ENCODE measurements at regions not wholly inside any gene's neighbourhood (a gene's known extent, or its start where the extent isn't known, plus 50 kb on each side); places are given as distances from the start of the nearest gene placed in this dataset.

GRCh38 chr3:190239325-190239724 lies 82.9 kb downstream of the CLDN1 start:
- Histone ChIP-seq H3K4me3 (ENCODE audit: low read depth, low read length, poor library complexity, severe bottlenecking) (no peak overlapping the region), H3K79me2 (ENCODE audit: insufficient read depth, low read length) (no peaks in the 10 kb centered on the region)
- TF ChIP-seq EZH2 (IDR thresholded peaks at IDR 0.05; ENCODE audit: borderline replicate concordance, low read length) (no peak), CTCF (IDR thresholded peaks at IDR 0.05; ENCODE audit: low read length) (no peak)

DNA sequence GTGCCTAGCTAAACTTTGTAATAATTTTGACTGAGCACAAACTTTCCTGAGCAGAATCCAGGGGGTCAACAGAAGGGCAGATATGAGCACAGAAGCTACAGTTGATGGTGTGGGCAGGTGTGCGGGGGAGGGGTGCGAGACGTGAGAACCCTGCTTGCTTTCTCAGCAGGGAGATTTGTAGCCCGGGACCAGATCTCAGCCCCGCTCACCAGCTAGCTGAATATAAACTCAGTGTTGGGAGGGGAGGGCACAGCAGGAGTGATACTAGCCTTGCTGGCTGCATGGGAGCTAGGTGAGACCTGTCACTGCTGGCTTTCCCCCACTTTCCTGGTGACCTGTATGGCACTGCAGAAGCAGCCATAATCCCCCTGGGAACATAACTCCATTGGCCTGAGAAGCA lies 83.4 kb downstream of the CLDN1 start:
- H3K36me3 ChIP-seq (ENCODE audit: insufficient read depth, low read length) = no peaks in the 10 kb centered on the region
- no peaks in the 10 kb centered on the region for H3K27me3 ChIP-seq (ENCODE audit: insufficient read depth, low read length)
- no peak overlapping the region for H3K4me2 ChIP-seq (ENCODE audit: low read length)
- no peak for TF ChIP-seq CTCF (IDR thresholded peaks at IDR 0.05; ENCODE audit: low read length)
- TF ChIP-seq EZH2 (IDR thresholded peaks at IDR 0.05; ENCODE audit: borderline replicate concordance, low read length) = no peak
- no peaks in the 10 kb centered on the region for H3K79me2 ChIP-seq (ENCODE audit: insufficient read depth, low read length)
- H3K9me3 ChIP-seq (ENCODE audit: low read length) = no peaks in the 10 kb centered on the region
- no peak overlapping the region for H3K4me3 ChIP-seq (ENCODE audit: low read depth, low read length, poor library complexity, severe bottlenecking)
- H3K4me1 ChIP-seq (ENCODE audit: insufficient read depth, low read length, severe bottlenecking) = no peaks in the 10 kb centered on the region
- no peak overlapping the region for H3K9ac ChIP-seq (ENCODE audit: low read length)
- H4K20me1 ChIP-seq (ENCODE audit: insufficient read depth, low read length) = no peaks in the 10 kb centered on the region
- H2AFZ ChIP-seq (ENCODE audit: low read length) = no peak overlapping the region
- no peaks in the 10 kb centered on the region for H3F3A ChIP-seq (ENCODE audit: insufficient read depth, low read length)
- H3K9me2 ChIP-seq (ENCODE audit: low read depth, low read length) = no peaks in the 10 kb centered on the region; the same call in 1 of the 2 replicates
- no peak overlapping the region for H3K27ac ChIP-seq (ENCODE audit: low read depth, low read length, poor library complexity, severe bottlenecking)

More at GRCh38 chr3:190239325-190239724, 82.9 kb downstream of the CLDN1 start:
- Histone ChIP-seq H3K4me1 (ENCODE audit: insufficient read depth, low read length, severe bottlenecking) (no peaks in the 10 kb centered on the region), H3K4me2 (ENCODE audit: low read length) (no peak overlapping the region), H3K27me3 (ENCODE audit: insufficient read depth, low read length) (no peaks in the 10 kb centered on the region), H3K9me2 (ENCODE audit: low read depth, low read length) (no peaks in the 10 kb centered on the region; the same call in 1 of the 2 replicates), H3F3A (ENCODE audit: insufficient read depth, low read length) (no peaks in the 10 kb centered on the region), H3K27ac (ENCODE audit: low read depth, low read length, poor library complexity, severe bottlenecking) (no peak overlapping the region), H3K36me3 (ENCODE audit: insufficient read depth, low read length) (no peaks in the 10 kb centered on the region), H3K9me3 (ENCODE audit: low read length) (no peaks in the 10 kb centered on the region), H3K9ac (ENCODE audit: low read length) (no peak overlapping the region), H2AFZ (ENCODE audit: low read length) (no peak overlapping the region), H4K20me1 (ENCODE audit: insufficient read depth, low read length) (no peaks in the 10 kb centered on the region)

DNA sequence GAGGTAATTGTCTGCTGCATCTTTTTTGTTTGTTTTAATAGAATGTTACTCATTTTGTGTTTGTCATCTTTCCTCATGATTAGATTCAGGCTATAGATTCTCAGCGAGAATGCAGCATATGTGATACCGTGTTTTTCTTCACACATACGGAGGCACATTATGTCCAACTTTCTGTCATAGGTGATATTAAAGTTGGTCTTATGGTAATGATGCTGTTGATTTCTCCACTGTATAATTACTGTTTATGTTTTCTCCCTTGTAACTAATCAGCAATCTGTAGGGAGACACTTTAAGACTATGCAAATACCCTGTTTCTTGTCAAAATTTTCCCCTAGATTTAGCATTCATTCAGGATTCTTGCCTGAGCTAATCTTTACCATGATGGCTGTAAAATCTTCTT lies 87.6 kb downstream of the CLDN1 start:
- Histone ChIP-seq H3K4me2 (ENCODE audit: low read length) (no peak overlapping the region), H2AFZ (ENCODE audit: low read length) (no peak overlapping the region), H3K27me3 (ENCODE audit: insufficient read depth, low read length) (no peaks in the 10 kb centered on the region), H3K9me2 (ENCODE audit: low read depth, low read length) (no peaks in the 10 kb centered on the region), H3F3A (ENCODE audit: insufficient read depth, low read length) (no peaks in the 10 kb centered on the region), H3K27ac (ENCODE audit: low read depth, low read length, poor library complexity, severe bottlenecking) (no peak overlapping the region), H3K36me3 (ENCODE audit: insufficient read depth, low read length) (no peaks in the 10 kb centered on the region), H3K9ac (ENCODE audit: low read length) (no peak overlapping the region), H3K4me1 (ENCODE audit: insufficient read depth, low read length, severe bottlenecking) (no peaks in the 10 kb centered on the region), H3K4me3 (ENCODE audit: low read depth, low read length, poor library complexity, severe bottlenecking) (no peak overlapping the region), H3K79me2 (ENCODE audit: insufficient read depth, low read length) (no peaks in the 10 kb centered on the region), H3K9me3 (ENCODE audit: low read length) (no peaks in the 10 kb centered on the region), H4K20me1 (ENCODE audit: insufficient read depth, low read length) (no peaks in the 10 kb centered on the region)
- TF ChIP-seq EZH2 (IDR thresholded peaks at IDR 0.05; ENCODE audit: borderline replicate concordance, low read length) (no peak), CTCF (IDR thresholded peaks at IDR 0.05; ENCODE audit: low read length) (no peak)

Measured in OCI-LY1 (cell line).